GM12878 (cell line): ENCODE measurements at regions not wholly inside any gene's neighbourhood (a gene's known extent, or its start where the extent isn't known, plus 50 kb on each side); places are given as distances from the start of the nearest gene placed in this dataset.

ENCODE experiments used
- ATAC-seq: fragments of 200-7000 bp; cut with Tn5 transposase; 3 replicates; pipeline ENCODE4 v1.9.1; 2020; ENCODE audit warnings: mild to moderate bottlenecking, moderate library complexity
- BruUV-seq: library from RNA; stranded (reverse); fragments of 400-500 nt; replicated peaks from 2 replicates; lab custom pipeline; 2021; lab: Mats Ljungman, UMichigan
- CTCF ChIA-PET: fragments of 300-600 bp; sonication (Branson Sonifier 250); formaldehyde crosslinking; extraction: SDS; loops from one replicate; lab custom pipeline; 2021; ENCODE audit warnings: inconsistent platforms; lab: Yijun Ruan, JAX
- POLR2A ChIA-PET: fragments of 350-600 bp; formaldehyde crosslinking; extraction: SDS; loops from one replicate; lab custom pipeline; 2021; ENCODE audit warnings: inconsistent platforms; lab: Charles Lee
- RAD21 ChIA-PET: fragments of 300-600 bp; sonication (Branson Sonifier 250); formaldehyde crosslinking; loops from one replicate; lab custom pipeline; 2023; ENCODE audit warnings: antibody characterized with exemption; ENCODE audit not compliant: unreplicated experiment; lab: Charles Lee
- SMC1A ChIA-PET: fragments of 300-600 bp; sonication (Branson Sonifier 250); formaldehyde crosslinking; loops from one replicate; lab custom pipeline; 2023; ENCODE audit not compliant: unreplicated experiment, uncharacterized antibody; lab: Charles Lee
- DNase-seq: peaks from one replicate; pipeline ENCODE4 v3.0.0-alpha.2; 2011; ENCODE audit warnings: low read depth, low spot score
- FAIRE-seq: peaks from 3 replicates; lab custom pipeline; 2011; peaks lifted over from hg19 to GRCh38; lab: Jason Lieb, UNC
- H2AFZ ChIP-seq: 2 replicates; pipeline ENCODE4 v1.6.0; 2011; ENCODE audit warnings: low read depth, low read length, control low read depth; ENCODE audit not compliant: control insufficient read depth
- H3K27ac ChIP-seq: 2 replicates; pipeline ENCODE4 v1.5.1; 2011; ENCODE audit warnings: control low read depth; ENCODE audit not compliant: control insufficient read depth, insufficient read depth
- H3K27me3 ChIP-seq, 2 experiments: replicated peaks in 1 of 2; 2 replicates each; pipeline versions ENCODE4 v1.6.0 to v1.6.1; 2011; ENCODE audit warnings: low read length in 1 of 2; ENCODE audit not compliant: control insufficient read depth in 2 of 2, insufficient read depth in 2 of 2
- H3K36me3 ChIP-seq, 2 experiments: 2 replicates each; pipeline ENCODE4 v1.5.1; 2011; ENCODE audit warnings: low read length in 1 of 2; ENCODE audit not compliant: control insufficient read depth in 2 of 2, insufficient read depth in 2 of 2
- H3K4me1 ChIP-seq: 2 replicates; pipeline ENCODE4 v1.6.1; 2011; ENCODE audit warnings: mild to moderate bottlenecking, low read length, moderate library complexity, mixed read lengths; ENCODE audit not compliant: control insufficient read depth, insufficient read depth
- H3K4me2 ChIP-seq: 2 replicates; pipeline ENCODE4 v1.6.0; 2011; ENCODE audit warnings: control low read depth; ENCODE audit not compliant: control insufficient read depth, insufficient read depth
- H3K4me3 ChIP-seq: fragments of 200-600 bp; sonication (generic); 2 replicates; pipeline ENCODE4 v1.5.1; 2016
- H3K79me2 ChIP-seq: 2 replicates; pipeline ENCODE4 v1.6.0; 2011; ENCODE audit warnings: low read length; ENCODE audit not compliant: control insufficient read depth, insufficient read depth
- H3K9ac ChIP-seq: 2 replicates; pipeline ENCODE4 v1.8.0; 2011; ENCODE audit warnings: low read length, control low read depth, mixed read lengths; ENCODE audit not compliant: control insufficient read depth, insufficient read depth
- H3K9me3 ChIP-seq: replicated peaks from 3 replicates; pipeline ENCODE4 v1.5.1; 2011; ENCODE audit warnings: mild to moderate bottlenecking, low read length; ENCODE audit not compliant: control insufficient read depth, insufficient read depth
- H4K20me1 ChIP-seq: 2 replicates; pipeline ENCODE4 v1.6.0; 2011; ENCODE audit not compliant: control insufficient read depth, insufficient read depth
- CBFB ChIP-seq: IDR thresholded peaks from 2 replicates; pipeline ENCODE4 v1.6.1; 2016; ENCODE audit warnings: antibody characterized with exemption, low read depth
- CTCF ChIP-seq, 3 experiments: IDR thresholded peaks in 2 of 3; conservative IDR thresholded peaks in 1 of 3; 2 replicates each; pipeline ENCODE4 v1.5.1; 2011; ENCODE audit warnings: low read depth in 3 of 3, low read length in 3 of 3, mild to moderate bottlenecking in 3 of 3, control low read depth in 2 of 3, moderate library complexity in 2 of 3, inconsistent platforms in 1 of 3, mixed read lengths in 1 of 3; ENCODE audit not compliant: control insufficient read depth in 2 of 3, insufficient read depth in 1 of 3; ENCODE audit errors: extremely low read depth in 1 of 3
- E2F8 ChIP-seq: fragments of 450-650 bp; IDR thresholded peaks from 2 replicates; pipeline ENCODE4 v1.6.1; 2018; ENCODE audit warnings: mild to moderate bottlenecking, low read depth, moderate library complexity; ENCODE audit not compliant: partially characterized antibody
- EED ChIP-seq: sonication (generic); IDR thresholded peaks from 2 replicates; pipeline ENCODE4 v1.6.1; 2016; ENCODE audit warnings: antibody characterized with exemption, low read depth
- ELK1 ChIP-seq: IDR thresholded peaks from 2 replicates; pipeline ENCODE4 v1.6.1; 2012; ENCODE audit warnings: low read depth, low read length, improper control_type of control experiment
- EZH2 ChIP-seq: IDR thresholded peaks from 2 replicates; pipeline ENCODE4 v1.6.1; 2012; ENCODE audit warnings: low read depth, mild to moderate bottlenecking, control low read depth, inconsistent platforms, low read length, borderline replicate concordance; ENCODE audit not compliant: control insufficient read depth
- FOXM1 ChIP-seq: IDR thresholded peaks from 2 replicates; pipeline ENCODE4 v1.6.1; 2012; ENCODE audit warnings: low read depth, mild to moderate bottlenecking, inconsistent platforms, low read length, moderate library complexity
- KDM1A ChIP-seq: fragments of 200-600 bp; sonication (generic); IDR thresholded peaks from 2 replicates; pipeline ENCODE4 v1.6.1; 2016; ENCODE audit warnings: borderline replicate concordance
- NR2C1 ChIP-seq: fragments of 450-650 bp; IDR thresholded peaks from 2 replicates; pipeline ENCODE4 v1.6.1; 2017; ENCODE audit warnings: antibody characterized with exemption, mild to moderate bottlenecking, moderate library complexity
- NRF1 ChIP-seq: conservative IDR thresholded peaks from 2 replicates; pipeline ENCODE4 v1.6.1; 2011; ENCODE audit warnings: mild to moderate bottlenecking, low read depth, low read length, improper control_type of control experiment
- POU2F2 ChIP-seq: IDR thresholded peaks from 3 replicates; pipeline ENCODE4 v1.6.1; 2011; ENCODE audit warnings: low read depth, mild to moderate bottlenecking, low read length, borderline replicate concordance
- RBBP5 ChIP-seq: fragments of 200-600 bp; sonication (generic); conservative IDR thresholded peaks from 2 replicates; pipeline ENCODE4 v1.6.1; 2016
- SMAD5 ChIP-seq: IDR thresholded peaks from 2 replicates; pipeline ENCODE4 v1.6.1; 2016; ENCODE audit warnings: antibody characterized with exemption, low read depth
- STAT1 ChIP-seq: fragments of 450-650 bp; conservative IDR thresholded peaks from 2 replicates; pipeline ENCODE4 v1.6.1; 2014; ENCODE audit warnings: antibody characterized with exemption, mild to moderate bottlenecking
- YY1 ChIP-seq: IDR thresholded peaks from 2 replicates; pipeline ENCODE4 v1.6.1; 2011; ENCODE audit warnings: low read depth, mild to moderate bottlenecking, low read length
- ZBED1 ChIP-seq: IDR thresholded peaks from 2 replicates; pipeline ENCODE4 v1.6.1; 2016; ENCODE audit warnings: borderline replicate concordance
- WGBS: methylation state at CpG from one replicate; pipeline ENCODE4 v1.1.6; 2016; ENCODE audit warnings: low lambda C conversion rate; ENCODE audit not compliant: insufficient replicate concordance, insufficient coverage; ENCODE audit errors: missing lambda C conversion rate; 5-methylcytosine and 5-hydroxymethylcytosine counted together
- in situ Hi-C: fragments of 300-500 bp; cut with MboI; formaldehyde crosslinking; loops from 9 replicates; pipeline ENCODE4 v1.14.3; 2018; ENCODE audit warnings: mixed read lengths
- intact Hi-C: fragments of 100-400 bp; cut with micrococcal nuclease; formaldehyde crosslinking; loops from one replicate; pipeline ENCODE4 v1.14.2; 2022; ENCODE audit not compliant: unreplicated experiment

GRCh38 chr11:116693102-116693570 is 79.7 kb downstream of the BUD13 start:
- ChIA-PET RAD21 (no interaction called here), CTCF (interaction anchor here (2.2 to 3.2 kb wide), 2 partner anchors 9 to 239 kb away, joined by 12 to 24 read pairs; no protein-coding TSS in a partner anchor)

More at GRCh38 chr11:116693102-116693570, 79.7 kb downstream of the BUD13 start:
- Histone ChIP-seq H3K4me1 (no peaks in the 10 kb centered on the region), H3K9me3 (no peaks in the 10 kb centered on the region), H3K4me3 (no peak overlapping the region), H3K9ac (no peak overlapping the region), H4K20me1 (no peaks in the 10 kb centered on the region), H3K27ac (no peak overlapping the region), H3K4me2 (no peak overlapping the region), H3K27me3 (no peaks in the 10 kb centered on the region), H3K36me3 (no peaks in the 10 kb centered on the region), H2AFZ (no peak overlapping the region), H3K79me2 (no peaks in the 10 kb centered on the region)
- ChIA-PET SMC1A (no interaction called here), POLR2A (no interaction called here)
- WGBS, result 21% methylated on average over 1 of the region's 1 CpG
- ATAC-seq, result no peak
- intact Hi-C loops, result loop anchor here (5.0 kb wide), 1 partner anchor 1956 kb away; no protein-coding TSS in a partner anchor
- no peak for TF ChIP-seq NRF1
- TF ChIP-seq FOXM1, result no peak
- TF ChIP-seq KDM1A, result no peak
- no peak for TF ChIP-seq RBBP5
- no peak for TF ChIP-seq STAT1
- no peak for TF ChIP-seq POU2F2
- TF ChIP-seq SMAD5, result no peak
- TF ChIP-seq NR2C1, result no peak
- TF ChIP-seq EED, result no peak
- no peak for TF ChIP-seq CBFB
- no peak for TF ChIP-seq EZH2
- no peak for TF ChIP-seq YY1
- no peak for TF ChIP-seq E2F8
- TF ChIP-seq ZBED1, result no peak
- TF ChIP-seq ELK1, result no peak
- no peak for TF ChIP-seq CTCF (IDR thresholded peaks at IDR 0.05 in 2 of 3, conservative IDR thresholded peaks at IDR 0.05 in 1 of 3; ENCODE audit: control insufficient read depth in 2 of 3, extremely low read depth in 1 of 3, insufficient read depth in 1 of 3, low read depth in 3 of 3, low read length in 3 of 3)
- DNase-seq, result no peak
- no TSS peak for BruUV-seq
- FAIRE-seq, result no peak
- in situ Hi-C loops, result loop anchor here (5.0 to 10.0 kb wide), 2 partner anchors 241 to 1358 kb away; no protein-coding TSS in a partner anchor
